ENCODE measurements at regions not wholly inside any gene's neighbourhood (a gene's known extent, or its start where the extent isn't known, plus 50 kb on each side); places are given as distances from the start of the nearest gene placed in this dataset.

DNA sequence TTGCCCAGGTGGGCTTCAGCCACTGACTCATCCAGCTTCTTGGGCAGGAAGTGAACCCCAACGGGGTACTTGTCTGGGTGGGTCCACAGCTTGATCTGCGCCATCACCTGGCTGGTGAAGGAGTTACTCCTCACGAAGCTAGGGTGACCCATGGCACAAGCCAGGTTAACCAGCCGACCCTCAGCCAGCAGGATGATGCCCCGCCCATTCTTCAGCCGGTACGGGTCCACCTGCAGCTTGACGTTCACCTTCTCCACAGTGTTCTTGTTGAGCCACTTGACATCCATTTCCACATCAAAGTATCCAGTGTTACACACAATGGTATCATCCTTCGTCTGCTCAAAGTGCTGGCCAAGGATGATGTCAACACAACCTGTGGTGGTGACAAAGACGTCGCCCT, 121.3 kb upstream of the NXPH2 start:
- TF ChIP-seq, protein P1, sequence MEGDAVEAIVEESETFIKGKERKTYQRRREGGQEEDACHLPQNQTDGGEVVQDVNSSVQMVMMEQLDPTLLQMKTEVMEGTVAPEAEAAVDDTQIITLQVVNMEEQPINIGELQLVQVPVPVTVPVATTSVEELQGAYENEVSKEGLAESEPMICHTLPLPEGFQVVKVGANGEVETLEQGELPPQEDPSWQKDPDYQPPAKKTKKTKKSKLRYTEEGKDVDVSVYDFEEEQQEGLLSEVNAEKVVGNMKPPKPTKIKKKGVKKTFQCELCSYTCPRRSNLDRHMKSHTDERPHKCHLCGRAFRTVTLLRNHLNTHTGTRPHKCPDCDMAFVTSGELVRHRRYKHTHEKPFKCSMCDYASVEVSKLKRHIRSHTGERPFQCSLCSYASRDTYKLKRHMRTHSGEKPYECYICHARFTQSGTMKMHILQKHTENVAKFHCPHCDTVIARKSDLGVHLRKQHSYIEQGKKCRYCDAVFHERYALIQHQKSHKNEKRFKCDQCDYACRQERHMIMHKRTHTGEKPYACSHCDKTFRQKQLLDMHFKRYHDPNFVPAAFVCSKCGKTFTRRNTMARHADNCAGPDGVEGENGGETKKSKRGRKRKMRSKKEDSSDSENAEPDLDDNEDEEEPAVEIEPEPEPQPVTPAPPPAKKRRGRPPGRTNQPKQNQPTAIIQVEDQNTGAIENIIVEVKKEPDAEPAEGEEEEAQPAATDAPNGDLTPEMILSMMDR (IDR thresholded peaks at IDR 0.05; ENCODE audit: extremely low read depth in 1 of 2, insufficient read depth in 1 of 2, low read depth in 1 of 2, low read length in 2 of 2) = no peak
- TF ChIP-seq, protein P2, sequence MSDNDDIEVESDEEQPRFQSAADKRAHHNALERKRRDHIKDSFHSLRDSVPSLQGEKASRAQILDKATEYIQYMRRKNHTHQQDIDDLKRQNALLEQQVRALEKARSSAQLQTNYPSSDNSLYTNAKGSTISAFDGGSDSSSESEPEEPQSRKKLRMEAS (IDR thresholded peaks at IDR 0.05; ENCODE audit: insufficient read depth, insufficient read length) = no peak
- no peak for TF ChIP-seq POLR2AphosphoS5 (IDR thresholded peaks at IDR 0.05; ENCODE audit: insufficient read depth, low read depth, low read length)
- no peak for TF ChIP-seq JUN (IDR thresholded peaks at IDR 0.05; ENCODE audit: borderline replicate concordance, insufficient read depth, insufficient read length, low read depth)
- TF ChIP-seq EZH2 (IDR thresholded peaks at IDR 0.05; ENCODE audit: borderline replicate concordance, low read depth, low read length, severe bottlenecking) = no peak
